Mesendoderm (in vitro differentiated cells): ENCODE measurements at regions not wholly inside any gene's neighbourhood (a gene's known extent, or its start where the extent isn't known, plus 50 kb on each side); places are given as distances from the start of the nearest gene placed in this dataset.

Experiments
- DNase-seq: peaks from one replicate; pipeline ENCODE4 v3.0.0; 2013
- H2AK5ac ChIP-seq: 2 replicates; pipeline ENCODE4 v1.6.1; 2013; ENCODE audit warnings: low read length, inconsistent platforms
- H2BK120ac ChIP-seq: 2 replicates; pipeline ENCODE4 v1.6.1; 2013; ENCODE audit warnings: low read depth, mild to moderate bottlenecking, low read length, moderate library complexity, mixed read lengths
- H2BK15ac ChIP-seq: replicated peaks from 2 replicates; pipeline ENCODE4 v1.6.1; 2013; ENCODE audit warnings: low read depth, mild to moderate bottlenecking, moderate library complexity
- H2BK5ac ChIP-seq: 2 replicates; pipeline ENCODE4 v1.6.1; 2013; ENCODE audit warnings: low read length, inconsistent platforms
- H3K18ac ChIP-seq: 2 replicates; pipeline ENCODE4 v1.6.1; 2013; ENCODE audit warnings: mild to moderate bottlenecking, low read length, mixed read lengths
- H3K23ac ChIP-seq: one replicate; pipeline ENCODE4 v1.6.1; 2013; ENCODE audit warnings: low read length
- H3K27ac ChIP-seq: 2 replicates; pipeline ENCODE4 v1.5.1; 2013; ENCODE audit warnings: low read depth, mild to moderate bottlenecking, inconsistent platforms, low read length, moderate library complexity
- H3K27me3 ChIP-seq: 2 replicates; pipeline ENCODE4 v1.6.1; 2013; ENCODE audit warnings: low read length, control low read depth, mild to moderate bottlenecking, inconsistent platforms; ENCODE audit not compliant: insufficient read depth, poor library complexity
- H3K36me3 ChIP-seq: 2 replicates; pipeline ENCODE4 v1.6.1; 2013; ENCODE audit warnings: low read length, inconsistent platforms; ENCODE audit not compliant: control insufficient read depth, insufficient read depth
- H3K4ac ChIP-seq: one replicate; pipeline ENCODE4 v1.6.1; 2013; ENCODE audit warnings: low read depth, mild to moderate bottlenecking, low read length, moderate library complexity
- H3K4me1 ChIP-seq: 2 replicates; pipeline ENCODE4 v1.6.1; 2013; ENCODE audit warnings: low read depth, low read length, inconsistent platforms; ENCODE audit not compliant: control insufficient read depth
- H3K4me2 ChIP-seq: 2 replicates; pipeline ENCODE4 v1.6.1; 2013; ENCODE audit warnings: low read length
- H3K4me3 ChIP-seq: 2 replicates; pipeline ENCODE4 v1.5.1; 2013; ENCODE audit warnings: mild to moderate bottlenecking, low read length
- H3K56ac ChIP-seq: one replicate; pipeline ENCODE4 v1.6.1; 2013; ENCODE audit warnings: low read length
- H3K79me1 ChIP-seq: 2 replicates; pipeline ENCODE4 v1.6.1; 2013; ENCODE audit warnings: low read length, inconsistent platforms
- H3K79me2 ChIP-seq: 2 replicates; pipeline ENCODE4 v1.6.1; 2013; ENCODE audit warnings: mild to moderate bottlenecking, low read length; ENCODE audit not compliant: control insufficient read depth, insufficient read depth
- H3K9ac ChIP-seq: 2 replicates; pipeline ENCODE4 v1.6.1; 2013; ENCODE audit warnings: low read length, inconsistent platforms
- H4K5ac ChIP-seq: one replicate; pipeline ENCODE4 v1.6.1; 2013; ENCODE audit warnings: low read length
- H4K8ac ChIP-seq: one replicate; pipeline ENCODE4 v1.6.1; 2013; ENCODE audit warnings: low read depth, mild to moderate bottlenecking, control low read depth, low read length, moderate library complexity
- WGBS: extraction: QIAGEN DNeasy Blood & Tissue Kit; methylation state at CpG from one replicate; pipeline ENCODE4 v1.1.7; 2013; ENCODE audit warnings: low lambda C conversion rate, missing lambda C conversion rate; ENCODE audit not compliant: insufficient coverage; ENCODE audit errors: extremely low coverage; 5-methylcytosine and 5-hydroxymethylcytosine counted together

- Histone ChIP-seq H3K23ac (no peak overlapping the region), H3K27me3 (no peaks in the 10 kb centered on the region), H3K79me1 (no peaks in the 10 kb centered on the region), H3K27ac (no peak overlapping the region), H4K8ac (no peak overlapping the region), H2AK5ac (no peak overlapping the region), H3K36me3 (no peaks in the 10 kb centered on the region), H3K4me1 (no peaks in the 10 kb centered on the region), H3K4ac (no peak overlapping the region), H3K9ac (no peak overlapping the region), H3K4me2 (no peak overlapping the region), H3K79me2 (no peaks in the 10 kb centered on the region), H2BK5ac (no peak overlapping the region), H2BK15ac (no peak overlapping the region), H4K5ac (no peak overlapping the region), H2BK120ac (no peak overlapping the region), H3K56ac (no peak overlapping the region), H3K18ac (peak overlapping the region; percentile 22), H3K4me3 (no peak overlapping the region)
- no peak for DNase-seq
- no CpG with 5 or more reads among the region's 2 CpGs for WGBS
Observed at GRCh38 chr7:84823530-84823929, 363.3 kb downstream of the SEMA3D start.

- WGBS = no CpG with 5 or more reads among the region's 6 CpGs
Observed at GRCh38 chr7:84822941-84823510, 363.8 kb downstream of the SEMA3D start.

GRCh38 chr7:84821671-84822534 lies 365.0 kb downstream of the SEMA3D start:
- H3K4ac ChIP-seq = no peak overlapping the region
- H3K56ac ChIP-seq = no peak overlapping the region
- H3K36me3 ChIP-seq = no peaks in the 10 kb centered on the region
- H2BK15ac ChIP-seq = no peak overlapping the region
- no peak overlapping the region for H2BK5ac ChIP-seq
- H3K9ac ChIP-seq = no peak overlapping the region
- no peak overlapping the region for H3K27ac ChIP-seq
- H3K4me1 ChIP-seq = no peaks in the 10 kb centered on the region
- no peak overlapping the region for H4K5ac ChIP-seq
- DNase-seq = no peak
- H3K23ac ChIP-seq = no peak overlapping the region
- H4K8ac ChIP-seq = no peak overlapping the region
- no peak overlapping the region for H3K4me3 ChIP-seq
- no peak overlapping the region for H3K18ac ChIP-seq
- H3K27me3 ChIP-seq = no peaks in the 10 kb centered on the region
- no CpG with 5 or more reads among the region's 3 CpGs for WGBS
- no peaks in the 10 kb centered on the region for H3K79me1 ChIP-seq
- no peak overlapping the region for H2BK120ac ChIP-seq
- no peaks in the 10 kb centered on the region for H3K79me2 ChIP-seq
- H2AK5ac ChIP-seq = no peak overlapping the region
- H3K4me2 ChIP-seq = no peak overlapping the region

More at GRCh38 chr7:84822941-84823510, 363.8 kb downstream of the SEMA3D start:
- Histone ChIP-seq H2BK5ac (no peak overlapping the region), H3K18ac (peak overlapping the region; percentile 22), H3K9ac (no peak overlapping the region), H3K27me3 (no peaks in the 10 kb centered on the region), H3K23ac (no peak overlapping the region), H2BK120ac (no peak overlapping the region), H2AK5ac (no peak overlapping the region), H3K36me3 (no peaks in the 10 kb centered on the region), H3K4me1 (no peaks in the 10 kb centered on the region), H3K4ac (no peak overlapping the region), H2BK15ac (no peak overlapping the region), H3K79me1 (no peaks in the 10 kb centered on the region), H3K4me3 (no peak overlapping the region), H3K4me2 (no peak overlapping the region), H3K56ac (no peak overlapping the region), H4K5ac (no peak overlapping the region), H4K8ac (no peak overlapping the region), H3K79me2 (no peaks in the 10 kb centered on the region), H3K27ac (no peak overlapping the region)
- no peak for DNase-seq

- no peak overlapping the region for H3K9ac ChIP-seq
- H3K18ac ChIP-seq = no peak overlapping the region
- no peak for DNase-seq
- no peaks in the 10 kb centered on the region for H3K27me3 ChIP-seq
- H2BK5ac ChIP-seq = no peak overlapping the region
- H2BK120ac ChIP-seq = no peak overlapping the region
- H3K4me3 ChIP-seq = no peak overlapping the region
- H4K8ac ChIP-seq = no peak overlapping the region
- no peak overlapping the region for H2AK5ac ChIP-seq
- no peak overlapping the region for H3K4ac ChIP-seq
- H3K79me1 ChIP-seq = no peaks in the 10 kb centered on the region
- no CpG with 5 or more reads among the region's 2 CpGs for WGBS
- H3K27ac ChIP-seq = no peak overlapping the region
- no peak overlapping the region for H2BK15ac ChIP-seq
- H3K4me1 ChIP-seq = no peaks in the 10 kb centered on the region
- no peak overlapping the region for H4K5ac ChIP-seq
- H3K79me2 ChIP-seq = no peaks in the 10 kb centered on the region
- no peaks in the 10 kb centered on the region for H3K36me3 ChIP-seq
- no peak overlapping the region for H3K23ac ChIP-seq
- H3K56ac ChIP-seq = no peak overlapping the region
- no peak overlapping the region for H3K4me2 ChIP-seq
Observed at GRCh38 chr7:84820481-84820880, 366.4 kb downstream of the SEMA3D start.

GRCh38 chr7:84817016-84817415 lies 369.8 kb downstream of the SEMA3D start:
- no peak for DNase-seq
- H3K79me1 ChIP-seq = no peaks in the 10 kb centered on the region
- H3K23ac ChIP-seq = no peak overlapping the region
- H3K36me3 ChIP-seq = no peaks in the 10 kb centered on the region
- no peak overlapping the region for H3K4me3 ChIP-seq
- no peaks in the 10 kb centered on the region for H3K27me3 ChIP-seq
- H3K18ac ChIP-seq = no peak overlapping the region
- WGBS = no CpG with 5 or more reads among the region's 1 CpG
- H2AK5ac ChIP-seq = no peak overlapping the region
- H4K8ac ChIP-seq = no peak overlapping the region
- H2BK15ac ChIP-seq = no peak overlapping the region
- no peak overlapping the region for H3K9ac ChIP-seq
- no peak overlapping the region for H4K5ac ChIP-seq
- H3K4me1 ChIP-seq = no peaks in the 10 kb centered on the region
- no peak overlapping the region for H3K56ac ChIP-seq
- no peak overlapping the region for H2BK5ac ChIP-seq
- H2BK120ac ChIP-seq = no peak overlapping the region
- no peak overlapping the region for H3K4ac ChIP-seq
- no peaks in the 10 kb centered on the region for H3K79me2 ChIP-seq
- H3K27ac ChIP-seq = no peak overlapping the region
- H3K4me2 ChIP-seq = no peak overlapping the region
